ENCODE measurements at regions not wholly inside any gene's neighbourhood (a gene's known extent, or its start where the extent isn't known, plus 50 kb on each side); places are given as distances from the start of the nearest gene placed in this dataset.

GRCh38 chr20:10924644-10925201, 250.9 kb upstream of the JAG1 start:
- TF ChIP-seq CTCF (conservative IDR thresholded peaks at IDR 0.05) (no peak), EZH2 (IDR thresholded peaks at IDR 0.05; ENCODE audit: low read depth) (no peak)
